ENCODE measurements at regions not wholly inside any gene's neighbourhood (a gene's known extent, or its start where the extent isn't known, plus 50 kb on each side); places are given as distances from the start of the nearest gene placed in this dataset.

DNA sequence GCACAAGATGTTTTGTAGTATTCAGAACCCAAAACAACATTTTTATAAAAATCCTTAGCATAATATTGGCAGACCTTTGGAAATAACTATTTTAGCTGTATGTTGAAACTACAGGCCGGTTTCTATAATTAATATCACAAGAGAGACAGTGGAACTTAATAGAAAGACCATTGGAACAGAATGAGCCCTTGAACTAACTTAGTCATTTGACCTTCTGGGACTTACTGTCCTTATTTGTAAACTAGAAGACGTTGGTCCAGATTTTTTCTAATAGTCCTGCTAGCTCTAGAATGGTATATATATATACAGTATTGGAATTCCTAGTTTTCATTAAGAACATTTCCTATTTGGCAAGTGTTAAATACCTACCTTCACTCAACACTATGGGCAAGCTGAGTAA lies 69.5 kb upstream of the ALDH1A1 start:
- H3K9ac ChIP-seq (ENCODE audit: insufficient read length): no peak overlapping the region
- H3K4me3 ChIP-seq: no peak overlapping the region
- DNase-seq (ENCODE audit: low read depth, low spot score): no peak
- H3K27ac ChIP-seq: no peak overlapping the region
- no peak for TF ChIP-seq POLR2AphosphoS5 (IDR thresholded peaks at IDR 0.05; ENCODE audit: borderline replicate concordance, low read depth, low read length)
- TF ChIP-seq EZH2 (IDR thresholded peaks at IDR 0.05): no peak
- TF ChIP-seq FOXP2 (optimal IDR thresholded peaks at IDR 0.05; ENCODE audit: control extremely low read depth, extremely low read length, insufficient read depth): no peak
- H3K9me3 ChIP-seq (ENCODE audit: low read depth, low read length): peaks cover 3% of the 10 kb centered on the region; the same call in 1 of the 2 replicates
- H3K36me3 ChIP-seq (ENCODE audit: insufficient read depth, low read length): no peaks in the 10 kb centered on the region

DNA sequence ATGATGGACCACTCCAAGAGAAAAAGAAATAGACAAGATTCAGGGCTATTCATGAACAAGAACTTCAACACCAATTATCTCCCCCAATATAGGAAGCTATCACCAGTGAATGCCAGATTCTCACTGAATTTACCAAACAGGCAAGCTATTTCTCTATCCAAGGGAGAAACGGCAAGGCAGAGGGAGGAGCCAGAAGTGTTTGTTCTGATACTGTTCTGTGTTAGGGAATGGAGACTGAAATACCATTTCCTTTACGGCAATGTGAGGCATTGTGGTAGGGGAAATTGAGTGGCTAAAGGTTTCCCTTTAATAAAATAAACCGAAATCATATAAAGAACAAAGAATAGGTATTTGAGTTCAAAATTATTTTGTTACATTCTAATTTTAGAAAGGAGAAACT lies 68.0 kb upstream of the ALDH1A1 start:
- H3K4me3 ChIP-seq: no peak overlapping the region
- no peak overlapping the region for H3K27ac ChIP-seq
- DNase-seq (ENCODE audit: low read depth, low spot score): no peak
- peaks cover 3% of the 10 kb centered on the region; the same call in 1 of the 2 replicates for H3K9me3 ChIP-seq (ENCODE audit: low read depth, low read length)
- no peak for TF ChIP-seq POLR2AphosphoS5 (IDR thresholded peaks at IDR 0.05; ENCODE audit: borderline replicate concordance, low read depth, low read length)
- TF ChIP-seq EZH2 (IDR thresholded peaks at IDR 0.05): no peak
- TF ChIP-seq FOXP2 (optimal IDR thresholded peaks at IDR 0.05; ENCODE audit: control extremely low read depth, extremely low read length, insufficient read depth): no peak
- no peaks in the 10 kb centered on the region for H3K36me3 ChIP-seq (ENCODE audit: insufficient read depth, low read length)
- no peak overlapping the region for H3K9ac ChIP-seq (ENCODE audit: insufficient read length)

DNA sequence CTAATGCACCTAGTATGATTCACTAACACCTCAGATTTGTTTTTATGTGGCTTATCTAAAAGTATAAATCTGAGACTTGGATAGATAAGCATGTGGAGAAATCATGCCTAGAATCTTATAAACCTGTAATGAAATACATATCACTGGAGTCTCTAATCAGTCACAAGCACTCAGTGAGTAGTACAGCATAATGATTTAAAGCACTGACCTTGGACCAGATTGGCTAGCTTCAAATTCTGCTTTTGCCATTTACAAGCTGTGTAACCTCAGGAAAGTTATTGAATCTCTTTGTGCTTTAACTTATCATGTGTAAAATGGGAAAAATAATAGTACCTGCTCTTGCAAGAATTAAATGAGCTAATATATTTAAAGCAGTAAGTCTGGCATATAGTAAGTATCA lies 61.2 kb upstream of the ALDH1A1 start:
- no peak for DNase-seq (ENCODE audit: low read depth, low spot score)
- Histone ChIP-seq H3K4me3 (no peak overlapping the region), H3K9ac (ENCODE audit: insufficient read length) (no peak overlapping the region), H3K9me3 (ENCODE audit: low read depth, low read length) (peaks cover 3% of the 10 kb centered on the region; the same call in 1 of the 2 replicates), H3K27ac (no peak overlapping the region), H3K36me3 (ENCODE audit: insufficient read depth, low read length) (no peaks in the 10 kb centered on the region)
- TF ChIP-seq FOXP2 (optimal IDR thresholded peaks at IDR 0.05; ENCODE audit: control extremely low read depth, extremely low read length, insufficient read depth): no peak
- TF ChIP-seq EZH2 (IDR thresholded peaks at IDR 0.05): no peak
- no peak for TF ChIP-seq POLR2AphosphoS5 (IDR thresholded peaks at IDR 0.05; ENCODE audit: borderline replicate concordance, low read depth, low read length)

DNA sequence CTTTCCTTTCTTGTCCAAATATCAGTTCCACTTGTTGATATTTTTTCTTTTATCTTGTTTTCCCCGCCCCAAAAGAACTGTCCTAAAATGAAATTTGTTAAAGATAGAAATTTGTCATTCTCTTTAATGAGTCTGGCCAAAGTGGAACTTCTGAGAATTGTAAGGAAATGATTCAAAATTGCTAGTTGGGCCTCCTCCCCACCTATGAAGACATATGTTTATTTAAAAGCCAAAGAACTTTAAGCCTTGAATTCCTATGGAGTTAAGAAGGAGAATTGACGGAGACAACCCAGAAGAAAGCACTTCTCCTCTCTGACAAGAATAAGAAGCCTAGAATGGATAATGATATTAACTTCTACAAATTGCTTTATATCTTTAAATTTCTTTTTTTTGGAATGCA lies 59.1 kb upstream of the ALDH1A1 start:
- TF ChIP-seq FOXP2 (optimal IDR thresholded peaks at IDR 0.05; ENCODE audit: control extremely low read depth, extremely low read length, insufficient read depth) (no peak), POLR2AphosphoS5 (IDR thresholded peaks at IDR 0.05; ENCODE audit: borderline replicate concordance, low read depth, low read length) (no peak), EZH2 (IDR thresholded peaks at IDR 0.05) (no peak)
- Histone ChIP-seq H3K9me3 (ENCODE audit: low read depth, low read length) (no peaks in the 10 kb centered on the region), H3K36me3 (ENCODE audit: insufficient read depth, low read length) (no peaks in the 10 kb centered on the region), H3K4me3 (no peak overlapping the region), H3K27ac (no peak overlapping the region), H3K9ac (ENCODE audit: insufficient read length) (no peak overlapping the region)
- no peak for DNase-seq (ENCODE audit: low read depth, low spot score)

GRCh38 chr9:73011181-73011750 lies 58.4 kb upstream of the ALDH1A1 start:
- no peak overlapping the region for H3K9ac ChIP-seq (ENCODE audit: insufficient read length)
- no peak overlapping the region for H3K27ac ChIP-seq
- no peak for TF ChIP-seq POLR2AphosphoS5 (IDR thresholded peaks at IDR 0.05; ENCODE audit: borderline replicate concordance, low read depth, low read length)
- TF ChIP-seq FOXP2 (optimal IDR thresholded peaks at IDR 0.05; ENCODE audit: control extremely low read depth, extremely low read length, insufficient read depth): no peak
- no peak for TF ChIP-seq EZH2 (IDR thresholded peaks at IDR 0.05)
- H3K36me3 ChIP-seq (ENCODE audit: insufficient read depth, low read length): no peaks in the 10 kb centered on the region
- no peaks in the 10 kb centered on the region for H3K9me3 ChIP-seq (ENCODE audit: low read depth, low read length)
- H3K4me3 ChIP-seq: no peak overlapping the region
- no peak for DNase-seq (ENCODE audit: low read depth, low spot score)

DNA sequence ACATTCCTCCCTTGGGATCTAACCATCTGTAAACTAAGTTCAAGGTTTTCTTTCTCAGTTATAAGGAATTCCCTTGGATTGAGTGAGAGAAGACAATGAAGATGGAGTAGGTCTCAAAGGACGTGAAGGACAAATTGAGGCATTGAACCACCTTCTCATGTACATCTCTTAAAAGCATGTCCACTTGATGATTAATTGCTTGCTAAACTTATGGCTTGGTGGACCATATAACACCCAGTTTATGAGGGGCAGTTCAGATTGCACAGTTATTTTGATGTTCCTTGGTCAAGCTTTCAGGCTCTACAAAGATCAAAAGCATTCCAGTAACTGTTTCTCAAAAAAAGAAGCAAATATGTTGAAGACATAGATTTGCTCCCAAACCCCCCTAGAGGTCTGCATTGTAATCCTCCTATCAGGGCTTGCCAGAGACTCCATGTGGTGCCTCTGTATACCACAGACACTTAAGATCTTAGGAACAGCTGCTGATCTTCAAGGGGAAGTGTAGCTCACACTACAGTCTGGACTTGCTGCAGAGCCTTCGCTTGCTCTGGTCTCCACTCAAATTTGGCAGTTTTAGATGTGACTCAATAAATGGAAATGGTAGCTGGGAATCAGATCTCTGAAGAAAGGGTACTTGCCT lies 56.9 kb upstream of the ALDH1A1 start:
- H3K9ac ChIP-seq (ENCODE audit: insufficient read length): no peak overlapping the region
- no peak overlapping the region for H3K27ac ChIP-seq
- no peaks in the 10 kb centered on the region for H3K9me3 ChIP-seq (ENCODE audit: low read depth, low read length)
- H3K36me3 ChIP-seq (ENCODE audit: insufficient read depth, low read length): no peaks in the 10 kb centered on the region
- DNase-seq (ENCODE audit: low read depth, low spot score): no peak
- TF ChIP-seq EZH2 (IDR thresholded peaks at IDR 0.05) (no peak), POLR2AphosphoS5 (IDR thresholded peaks at IDR 0.05; ENCODE audit: borderline replicate concordance, low read depth, low read length) (no peak), FOXP2 (optimal IDR thresholded peaks at IDR 0.05; ENCODE audit: control extremely low read depth, extremely low read length, insufficient read depth) (no peak)
- no peak overlapping the region for H3K4me3 ChIP-seq

DNA sequence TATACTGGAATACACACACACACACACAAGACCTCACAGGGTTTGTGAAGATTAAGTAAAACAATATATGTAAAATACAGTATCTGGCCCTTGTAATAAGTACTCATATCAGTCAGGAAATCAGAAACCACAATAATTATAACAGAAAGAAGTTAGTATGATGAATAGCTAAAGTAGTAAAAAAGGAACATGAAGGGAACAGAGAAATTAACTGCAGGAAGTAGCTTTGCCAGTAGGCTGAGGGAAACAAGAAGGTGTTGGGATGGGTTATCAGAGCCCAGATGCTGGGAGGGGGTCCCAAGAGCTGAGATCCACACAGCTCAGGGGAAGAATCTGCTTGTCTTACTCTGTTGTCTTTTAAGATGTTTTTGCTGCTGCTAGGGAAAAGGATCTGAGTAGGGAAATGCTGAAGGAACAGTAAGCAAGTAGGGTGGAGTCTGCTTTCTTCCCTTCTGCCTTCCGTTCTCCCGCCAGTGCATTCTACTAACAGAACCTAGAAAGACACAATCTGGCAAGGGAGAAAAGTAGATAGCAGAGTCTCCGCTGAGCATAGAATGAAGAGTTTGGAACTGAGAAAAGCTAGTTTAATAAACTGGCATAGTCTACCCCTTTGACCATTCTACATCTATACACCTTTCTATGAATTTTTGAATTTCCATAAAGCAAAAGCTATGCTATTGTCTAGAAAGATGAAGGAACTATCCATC lies 55.3 kb upstream of the ALDH1A1 start:
- no peaks in the 10 kb centered on the region for H3K9me3 ChIP-seq (ENCODE audit: low read depth, low read length)
- no peak overlapping the region for H3K27ac ChIP-seq
- H3K9ac ChIP-seq (ENCODE audit: insufficient read length): no peak overlapping the region
- no peak overlapping the region for H3K4me3 ChIP-seq
- DNase-seq (ENCODE audit: low read depth, low spot score): no peak
- H3K36me3 ChIP-seq (ENCODE audit: insufficient read depth, low read length): no peaks in the 10 kb centered on the region
- TF ChIP-seq POLR2AphosphoS5 (IDR thresholded peaks at IDR 0.05; ENCODE audit: borderline replicate concordance, low read depth, low read length) (no peak), FOXP2 (optimal IDR thresholded peaks at IDR 0.05; ENCODE audit: control extremely low read depth, extremely low read length, insufficient read depth) (no peak), EZH2 (IDR thresholded peaks at IDR 0.05) (no peak)

DNA sequence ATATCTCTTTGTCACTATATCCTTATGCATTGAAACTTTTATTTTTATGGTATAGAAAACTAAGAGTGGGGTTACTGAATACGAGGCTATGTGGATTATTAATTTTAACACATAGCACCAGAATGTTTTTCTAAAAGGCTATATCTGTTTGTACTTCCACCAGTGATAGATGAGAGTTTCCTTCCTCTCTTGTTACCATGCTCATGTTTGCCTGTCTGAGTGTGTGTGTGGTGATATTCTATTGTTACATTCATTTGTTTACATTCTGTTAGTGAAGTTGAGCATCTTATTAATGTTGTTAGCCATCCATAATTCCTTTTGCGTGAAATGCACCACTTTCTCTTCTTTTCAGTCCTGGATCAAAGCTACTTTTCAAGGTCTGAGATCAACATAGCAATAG lies 54.1 kb upstream of the ALDH1A1 start:
- no peak for DNase-seq (ENCODE audit: low read depth, low spot score)
- TF ChIP-seq FOXP2 (optimal IDR thresholded peaks at IDR 0.05; ENCODE audit: control extremely low read depth, extremely low read length, insufficient read depth) (no peak), POLR2AphosphoS5 (IDR thresholded peaks at IDR 0.05; ENCODE audit: borderline replicate concordance, low read depth, low read length) (no peak), EZH2 (IDR thresholded peaks at IDR 0.05) (no peak)
- H3K9me3 ChIP-seq (ENCODE audit: low read depth, low read length): no peaks in the 10 kb centered on the region
- no peak overlapping the region for H3K27ac ChIP-seq
- no peak overlapping the region for H3K4me3 ChIP-seq
- no peak overlapping the region for H3K9ac ChIP-seq (ENCODE audit: insufficient read length)
- H3K36me3 ChIP-seq (ENCODE audit: insufficient read depth, low read length): no peaks in the 10 kb centered on the region
